Spleen (tissue), 11 donors: ENCODE measurements at regions not wholly inside any gene's neighbourhood (a gene's known extent, or its start where the extent isn't known, plus 50 kb on each side); places are given as distances from the start of the nearest gene placed in this dataset.

Experiments used
- DNase-seq: peaks from one replicate; pipeline ENCODE4 v3.0.0-alpha.2; 2020
- H3K27ac ChIP-seq, 8 donors: fragments of 200-600 bp; sonication (generic) in 7 of 8; 1 replicate in 4 of 8; 2 replicates in 4 of 8; pipeline versions ENCODE4 v1.5.0 to v1.8.0; 2016 to 2021; ENCODE audit warnings: inconsistent platforms in 4 of 8, mild to moderate bottlenecking in 4 of 8, moderate library complexity in 1 of 8
- H3K27me3 ChIP-seq, 7 donors: fragments of 200-600 bp; sonication (generic) in 6 of 7; replicated peaks in 1 of 7; 1 replicate in 4 of 7; 2 replicates in 3 of 7; pipeline versions ENCODE4 v1.5.0 to v1.8.0; 2016 to 2021; ENCODE audit warnings: inconsistent platforms in 3 of 7, mild to moderate bottlenecking in 1 of 7
- H3K36me3 ChIP-seq, 6 donors: fragments of 200-600 bp; sonication (generic) in 5 of 6; 1 replicate in 4 of 6; 2 replicates in 2 of 6; pipeline versions ENCODE4 v1.5.0 to v1.8.0; 2016 to 2021; ENCODE audit warnings: inconsistent platforms in 2 of 6
- H3K4me1 ChIP-seq, 6 donors: fragments of 200-600 bp; sonication (generic) in 5 of 6; 1 replicate in 3 of 6; 2 replicates in 3 of 6; pipeline versions ENCODE4 v1.5.0 to v1.8.0; 2016 to 2021; ENCODE audit warnings: inconsistent platforms in 3 of 6
- H3K4me3 ChIP-seq, 8 donors: fragments of 200-600 bp; sonication (generic) in 7 of 8; 1 replicate in 4 of 8; 2 replicates in 4 of 8; pipeline versions ENCODE4 v1.5.0 to v1.8.0; 2016 to 2021; ENCODE audit warnings: inconsistent platforms in 4 of 8, mild to moderate bottlenecking in 4 of 8, moderate library complexity in 2 of 8
- H3K9me3 ChIP-seq, 8 donors: fragments of 200-600 bp; sonication (generic) in 7 of 8; 1 replicate in 4 of 8; 2 replicates in 4 of 8; pipeline versions ENCODE4 v1.5.0 to v1.8.0; 2016 to 2021; ENCODE audit warnings: inconsistent platforms in 4 of 8
- CTCF ChIP-seq, 11 experiments: fragments of 200-600 bp in 7 of 11; fragments of 450-650 bp in 4 of 11; sonication (generic) in 4 of 11; IDR thresholded peaks in 8 of 11; conservative IDR thresholded peaks in 3 of 11; 1 replicate in 7 of 11; 2 replicates in 4 of 11; pipeline versions ENCODE4 v1.4.0 to v1.8.0; 2016 to 2021; ENCODE audit warnings: antibody characterized with exemption in 11 of 11, inconsistent platforms in 4 of 11, mild to moderate bottlenecking in 1 of 11
- POLR2A ChIP-seq, 3 donors: fragments of 450-650 bp; IDR thresholded peaks; one replicate each; pipeline ENCODE4 v1.5.1; 2017; ENCODE audit warnings: antibody characterized with exemption in 3 of 3, mild to moderate bottlenecking in 1 of 3
- POLR2AphosphoS5 ChIP-seq, 3 donors: sonication (generic); formaldehyde crosslinking; IDR thresholded peaks; one replicate each; pipeline ENCODE4 v1.5.1; 2017; ENCODE audit warnings: antibody characterized with exemption in 3 of 3
- WGBS, 5 donors: extraction: QIAGEN DNeasy Blood & Tissue Kit in 3 of 5; methylation state at CpG; one replicate each; pipeline versions ENCODE4 v1.1.5 to v1.1.7; 2013 to 2018; 5-methylcytosine and 5-hydroxymethylcytosine counted together
- intact Hi-C: fragments of 100-400 bp; cut with DNase I; formaldehyde crosslinking; loops from one replicate; pipeline ENCODE4 v1.15.0; 2023; ENCODE audit warnings: low total_unique reads
- donor health status: healthy with polysubstance abuse.
- donor health status: DM: no; HTN: no; CAD: no; lungs with moderate emphysema.
- donor health status: DM: no; HTN: no; CAD: no.
- donor health status: Bipolar disorder and iron deficiency.
- donor health status: healthy.
- donor health status: DM: no; HTN: no; CAD: no.
- donor health status: DM: yes; HTN: yes; CAD: no.

GRCh38 chr20:50376888-50377459 lies 133.2 kb upstream of the PTPN1 start:
- Histone ChIP-seq H3K9me3 (no peaks in the 10 kb centered on the region), H3K27me3 (peaks cover 0 to 14% (median 0%) of the 10 kb centered on the region in 7 donors), H3K4me3 (no peak overlapping the region), H3K36me3 (no peaks in the 10 kb centered on the region), H3K27ac (no peak overlapping the region), H3K4me1 (peaks cover 5 to 53% (median 23%) of the 10 kb centered on the region in 6 donors)
- 67 to 76% (median 75%) methylated on average over 15 to 17 of the region's 17 CpGs for WGBS, 5 donors
- intact Hi-C loops: no loop called here
- TF ChIP-seq POLR2AphosphoS5 (IDR thresholded peaks at IDR 0.05) (peak in 1 of 3 donors; percentile 24), POLR2A (IDR thresholded peaks at IDR 0.05) (no peak), CTCF (IDR thresholded peaks at IDR 0.05 in 8 of 11, conservative IDR thresholded peaks at IDR 0.05 in 3 of 11) (no peak)
- DNase-seq: no peak

GRCh38 chr20:50378170-50379000 lies 131.8 kb upstream of the PTPN1 start:
- Histone ChIP-seq H3K27me3 (peaks cover 0 to 8% (median 0%) of the 10 kb centered on the region in 7 donors), H3K4me1 (peaks cover 6 to 67% (median 31%) of the 10 kb centered on the region in 6 donors), H3K36me3 (no peaks in the 10 kb centered on the region), H3K4me3 (peak overlapping the region in 1 of 8 donors; percentile 22), H3K27ac (peak overlapping the region in 7 of 8 donors; percentile 65 to 85 (median 80)), H3K9me3 (no peaks in the 10 kb centered on the region)
- 75 to 88% (median 79%) methylated on average over 14 of the region's 14 CpGs for WGBS, 5 donors
- intact Hi-C loops: no loop called here
- TF ChIP-seq POLR2AphosphoS5 (IDR thresholded peaks at IDR 0.05) (no peak), CTCF (IDR thresholded peaks at IDR 0.05 in 8 of 11, conservative IDR thresholded peaks at IDR 0.05 in 3 of 11) (no peak), POLR2A (IDR thresholded peaks at IDR 0.05) (no peak)
- DNase-seq: no peak

- peaks cover 0 to 8% (median 0%) of the 10 kb centered on the region in 7 donors for H3K27me3 ChIP-seq
- H3K27ac ChIP-seq: peak overlapping the region in 7 of 8 donors; percentile 65 to 85 (median 80)
- H3K9me3 ChIP-seq: no peaks in the 10 kb centered on the region
- peak overlapping the region in 1 of 8 donors; percentile 22 for H3K4me3 ChIP-seq
- 43 to 57% (median 46%) methylated on average over 38 of the region's 38 CpGs for WGBS, 5 donors
- TF ChIP-seq CTCF (IDR thresholded peaks at IDR 0.05 in 8 of 11, conservative IDR thresholded peaks at IDR 0.05 in 3 of 11) (no peak), POLR2AphosphoS5 (IDR thresholded peaks at IDR 0.05) (peak; percentile 74 to 87 (median 85)), POLR2A (IDR thresholded peaks at IDR 0.05) (peak in 2 of 3 donors; percentile 23 to 58)
- H3K36me3 ChIP-seq: no peaks in the 10 kb centered on the region
- peaks cover 6 to 73% (median 34%) of the 10 kb centered on the region in 6 donors for H3K4me1 ChIP-seq
- intact Hi-C loops: no loop called here
- peak; percentile 86 for DNase-seq
Measured at GRCh38 chr20:50379049-50379990, 130.9 kb upstream of the PTPN1 start.
